Islet precursor cell (in vitro differentiated cells): ENCODE measurements at regions not wholly inside any gene's neighbourhood (a gene's known extent, or its start where the extent isn't known, plus 50 kb on each side); places are given as distances from the start of the nearest gene placed in this dataset.
"Not testable (repeated sequence)": the region's sequence is repeated elsewhere in the genome, so short reads cannot be mapped to it uniquely, and the experiment has no call there.

Source experiments
- DNase-seq: peaks from one replicate; pipeline ENCODE4 v3.0.0-alpha.2; 2018

- no peak for DNase-seq
Measured at GRCh38 chr12:56872366-56872765, 61.8 kb downstream of the SDR9C7 start.

- DNase-seq, result no peak
Measured at GRCh38 chr12:56867216-56867615, 67.0 kb downstream of the SDR9C7 start.

- DNase-seq, result no peak
Measured at GRCh38 chr12:56866493-56866892, 67.7 kb downstream of the SDR9C7 start.

GRCh38 chr12:56864318-56864717 is 69.9 kb downstream of the SDR9C7 start:
- DNase-seq, result no peak

- no peak for DNase-seq
Measured at GRCh38 chr12:56863789-56864188, 70.4 kb downstream of the SDR9C7 start.

GRCh38 chr12:56862264-56862663 is 71.9 kb downstream of the SDR9C7 start:
- no peak for DNase-seq

- DNase-seq, result not testable (repeated sequence)
Measured at GRCh38 chr12:56853392-56853978, 80.7 kb downstream of the SDR9C7 start.

- no peak for DNase-seq
Measured at GRCh38 chr12:56851462-56851861, 82.7 kb downstream of the SDR9C7 start.

- DNase-seq, result peak; percentile 95
Measured at GRCh38 chr12:56840922-56841321, 77.8 kb downstream of the HSD17B6 start.

GRCh38 chr12:56839915-56840325 is 76.8 kb downstream of the HSD17B6 start:
- DNase-seq, result peak; percentile 86

GRCh38 chr12:56839489-56839848 is 76.3 kb downstream of the HSD17B6 start:
- no peak for DNase-seq

GRCh38 chr12:56838621-56839488 is 75.7 kb downstream of the HSD17B6 start:
- DNase-seq, result no peak
